IMR-90 (cell line): ENCODE measurements at regions not wholly inside any gene's neighbourhood (a gene's known extent, or its start where the extent isn't known, plus 50 kb on each side); places are given as distances from the start of the nearest gene placed in this dataset.

ENCODE experiments used
- ATAC-seq: fragments of 200-7000 bp; cut with Tn5 transposase; 2 replicates; pipeline ENCODE4 v1.9.1; 2020; ENCODE audit warnings: low read depth, mild to moderate bottlenecking, moderate library complexity
- BruUV-seq: library from RNA; stranded (reverse); fragments of 400-500 nt; replicated peaks from 2 replicates; lab custom pipeline; 2021; lab: Mats Ljungman, UMichigan
- CTCF ChIA-PET: fragments of 300-600 bp; formaldehyde crosslinking; extraction: SDS; loops from one replicate; lab custom pipeline; 2021; ENCODE audit warnings: antibody characterized with exemption; lab: Yijun Ruan, JAX
- POLR2A ChIA-PET: fragments of 300-600 bp; sonication (Branson Sonifier 250); formaldehyde crosslinking; loops from one replicate; lab custom pipeline; 2022; ENCODE audit warnings: antibody characterized with exemption; ENCODE audit not compliant: unreplicated experiment; lab: Charles Lee
- DNase-seq: peaks from one replicate; pipeline ENCODE4 v3.0.0; 2013
- H2AFZ ChIP-seq: replicated peaks from 2 replicates; pipeline ENCODE3; 2013; ENCODE audit warnings: low read length, mild to moderate bottlenecking; ENCODE audit not compliant: poor library complexity
- H2AK5ac ChIP-seq: 2 replicates; pipeline ENCODE4 v1.6.1; 2013; ENCODE audit warnings: low read depth, low read length, inconsistent platforms
- H2AK9ac ChIP-seq: replicated peaks from 2 replicates; pipeline ENCODE3; 2013; ENCODE audit warnings: mild to moderate bottlenecking, low read depth, low read length, moderate library complexity; ENCODE audit not compliant: poor library complexity
- H2BK120ac ChIP-seq: 2 replicates; pipeline ENCODE4 v1.6.1; 2013; ENCODE audit warnings: low read depth, low read length, inconsistent platforms
- H2BK15ac ChIP-seq: 3 replicates; pipeline ENCODE4 v1.6.1; 2013; ENCODE audit warnings: low read depth, low read length, inconsistent platforms
- H2BK20ac ChIP-seq: 2 replicates; pipeline ENCODE4 v1.6.1; 2013; ENCODE audit warnings: low read depth, mild to moderate bottlenecking, inconsistent platforms, low read length, moderate library complexity
- H2BK5ac ChIP-seq: 2 replicates; pipeline ENCODE4 v1.6.1; 2013; ENCODE audit warnings: mild to moderate bottlenecking, low read depth, low read length, inconsistent platforms; ENCODE audit not compliant: poor library complexity, severe bottlenecking
- H3K14ac ChIP-seq: replicated peaks from 2 replicates; pipeline ENCODE4 v1.6.1; 2013; ENCODE audit warnings: low read depth, low read length, inconsistent platforms
- H3K18ac ChIP-seq: 2 replicates; pipeline ENCODE4 v1.6.1; 2013; ENCODE audit warnings: low read depth, low read length, control low read depth
- H3K23ac ChIP-seq: 2 replicates; pipeline ENCODE4 v1.6.1; 2013; ENCODE audit warnings: low read depth, low read length, inconsistent platforms
- H3K27ac ChIP-seq: 2 replicates; pipeline ENCODE4 v1.5.1; 2013; ENCODE audit warnings: mild to moderate bottlenecking, control low read depth, low read length; ENCODE audit not compliant: insufficient read depth
- H3K27me3 ChIP-seq: 2 replicates; pipeline ENCODE4 v1.6.1; 2013; ENCODE audit warnings: low read length; ENCODE audit not compliant: control insufficient read depth, insufficient read depth
- H3K36me3 ChIP-seq: 2 replicates; pipeline ENCODE4 v1.6.1; 2013; ENCODE audit warnings: low read length, mixed read lengths; ENCODE audit not compliant: control insufficient read depth, insufficient read depth
- H3K4ac ChIP-seq: 2 replicates; pipeline ENCODE4 v1.6.1; 2013; ENCODE audit warnings: low read depth, low read length, inconsistent platforms
- H3K4me1 ChIP-seq: 2 replicates; pipeline ENCODE4 v1.6.1; 2013; ENCODE audit warnings: low read length, mixed read lengths; ENCODE audit not compliant: control insufficient read depth, insufficient read depth
- H3K4me2 ChIP-seq: 2 replicates; pipeline ENCODE4 v1.6.1; 2013; ENCODE audit warnings: low read depth, mild to moderate bottlenecking, control low read depth, low read length, moderate library complexity
- H3K4me3 ChIP-seq: 2 replicates; pipeline ENCODE4 v1.5.1; 2013; ENCODE audit warnings: low read depth, mild to moderate bottlenecking, control low read depth, low read length, moderate library complexity; ENCODE audit not compliant: insufficient read depth
- H3K56ac ChIP-seq: 2 replicates; pipeline ENCODE4 v1.6.1; 2013; ENCODE audit warnings: low read length, inconsistent platforms; ENCODE audit not compliant: insufficient read depth; ENCODE audit errors: extremely low read depth
- H3K79me1 ChIP-seq, 2 experiments: 2 replicates each; pipeline ENCODE4 v1.6.1; 2013; ENCODE audit warnings: low read length in 2 of 2, inconsistent platforms in 1 of 2, low read depth in 1 of 2
- H3K9ac ChIP-seq: 2 replicates; pipeline ENCODE4 v1.6.1; 2013; ENCODE audit warnings: low read depth, low read length, control low read depth
- H3K9me1 ChIP-seq: 2 replicates; pipeline ENCODE4 v1.6.1; 2013; ENCODE audit warnings: low read length, inconsistent platforms; ENCODE audit not compliant: insufficient read depth
- H3K9me3 ChIP-seq: 2 replicates; pipeline ENCODE4 v1.6.1; 2013; ENCODE audit warnings: low read length; ENCODE audit not compliant: control insufficient read depth, insufficient read depth
- H4K20me1 ChIP-seq: 2 replicates; pipeline ENCODE4 v1.6.1; 2013; ENCODE audit warnings: low read length, inconsistent platforms; ENCODE audit not compliant: insufficient read depth
- H4K5ac ChIP-seq: 2 replicates; pipeline ENCODE4 v1.6.1; 2013; ENCODE audit warnings: mild to moderate bottlenecking, low read depth, low read length, control low read depth
- H4K8ac ChIP-seq, 2 experiments: 2 replicates each; pipeline ENCODE4 v1.6.1; 2013; ENCODE audit warnings: low read depth in 2 of 2, low read length in 2 of 2, control low read depth in 1 of 2, inconsistent platforms in 1 of 2
- H4K91ac ChIP-seq: 2 replicates; pipeline ENCODE4 v1.6.1; 2013; ENCODE audit warnings: low read depth, low read length, inconsistent platforms; ENCODE audit not compliant: insufficient read depth
- BHLHE40 ChIP-seq: fragments of 150-350 bp; IDR thresholded peaks from 2 replicates; pipeline ENCODE4 v1.6.1; 2016; ENCODE audit warnings: mild to moderate bottlenecking, low read depth, low read length
- CEBPB ChIP-seq: IDR thresholded peaks from 2 replicates; pipeline ENCODE4 v1.6.1; 2012; ENCODE audit warnings: low read depth, low read length, improper control_type of control experiment
- CHD1 ChIP-seq: IDR thresholded peaks from 2 replicates; pipeline ENCODE4 v1.6.1; 2012; ENCODE audit warnings: low read depth, low read length, improper control_type of control experiment
- CTCF ChIP-seq: conservative IDR thresholded peaks from 2 replicates; pipeline ENCODE4 v1.5.1; 2012; ENCODE audit warnings: mild to moderate bottlenecking, low read depth, low read length, improper control_type of control experiment
- ELK1 ChIP-seq: fragments of 150-350 bp; IDR thresholded peaks from 2 replicates; pipeline ENCODE4 v1.6.1; 2016; ENCODE audit warnings: low read depth, mild to moderate bottlenecking, low read length, moderate library complexity, borderline replicate concordance
- FOS ChIP-seq: fragments of 150-350 bp; IDR thresholded peaks from 2 replicates; pipeline ENCODE4 v1.6.1; 2016; ENCODE audit warnings: low read depth, low read length
- MAFK ChIP-seq: IDR thresholded peaks from 2 replicates; pipeline ENCODE4 v1.6.1; 2012; ENCODE audit warnings: low read depth, low read length, improper control_type of control experiment
- MAZ ChIP-seq: IDR thresholded peaks from 2 replicates; pipeline ENCODE4 v1.6.1; 2012; ENCODE audit warnings: low read depth, mild to moderate bottlenecking, low read length, improper control_type of control experiment, moderate library complexity, borderline replicate concordance
- MXI1 ChIP-seq: IDR thresholded peaks from 2 replicates; pipeline ENCODE4 v1.6.1; 2012; ENCODE audit warnings: low read depth, mild to moderate bottlenecking, low read length, moderate library complexity, borderline replicate concordance
- NFE2L2 ChIP-seq: fragments of 150-350 bp; IDR thresholded peaks from 2 replicates; pipeline ENCODE4 v1.6.1; 2016; ENCODE audit warnings: low read depth, mild to moderate bottlenecking, low read length
- RAD21 ChIP-seq: IDR thresholded peaks from 2 replicates; pipeline ENCODE4 v1.6.1; 2012; ENCODE audit warnings: low read length, improper control_type of control experiment
- RCOR1 ChIP-seq: IDR thresholded peaks from 2 replicates; pipeline ENCODE4 v1.6.1; 2012; ENCODE audit warnings: mild to moderate bottlenecking, low read length, improper control_type of control experiment; ENCODE audit not compliant: insufficient replicate concordance
- RFX5 ChIP-seq: IDR thresholded peaks from 2 replicates; pipeline ENCODE4 v1.8.0; 2012; ENCODE audit warnings: low read depth, mild to moderate bottlenecking, low read length, moderate library complexity
- SMC3 ChIP-seq: fragments of 150-350 bp; IDR thresholded peaks from 2 replicates; pipeline ENCODE4 v1.6.1; 2016; ENCODE audit warnings: low read depth, mild to moderate bottlenecking, antibody characterized with exemption, low read length, moderate library complexity
- USF2 ChIP-seq: fragments of 150-350 bp; IDR thresholded peaks from 2 replicates; pipeline ENCODE4 v1.6.1; 2017; ENCODE audit warnings: mild to moderate bottlenecking, antibody characterized with exemption, low read length, low read depth
- WGBS, 2 experiments: methylation state at CpG; one replicate each; pipeline versions ENCODE4 v1.1.5 to v1.1.7; 2013; ENCODE audit warnings: missing lambda C conversion rate in 2 of 2; ENCODE audit not compliant: insufficient read length in 1 of 2; ENCODE audit errors: extremely low coverage in 2 of 2; 5-methylcytosine and 5-hydroxymethylcytosine counted together
- dilution Hi-C: fragments of 300-500 bp; cut with HindIII; formaldehyde crosslinking; loops from one replicate; pipeline ENCODE4 v1.14.3; 2018; ENCODE audit warnings: low sequenced_read_pairs; ENCODE audit not compliant: unreplicated experiment
- in situ Hi-C: fragments of 300-500 bp; cut with MboI; formaldehyde crosslinking; loops from 3 replicates; pipeline ENCODE4 v1.14.3; 2019; ENCODE audit warnings: low sequenced_read_pairs, inconsistent platforms, mixed read lengths
- intact Hi-C: fragments of 100-400 bp; cut with micrococcal nuclease; formaldehyde crosslinking; loops from 2 replicates; pipeline ENCODE4 v1.10.0; 2022

GRCh38 chr5:2255915-2256690, 373.4 kb upstream of the IRX4 start:
- peaks cover 50% of the 10 kb centered on the region for H3K9me3 ChIP-seq
- CTCF ChIA-PET: no interaction called here
- TF ChIP-seq RFX5 (no peak), MAFK (no peak), BHLHE40 (no peak), NFE2L2 (no peak), RAD21 (no peak), CTCF (no peak), FOS (no peak), ELK1 (no peak), RCOR1 (no peak), MAZ (no peak), SMC3 (no peak), CHD1 (no peak), MXI1 (no peak), CEBPB (no peak), USF2 (no peak)

More at GRCh38 chr5:2255915-2256690, 373.4 kb upstream of the IRX4 start:
- H3K9ac ChIP-seq: no peak overlapping the region
- dilution Hi-C loops (no loop called here), in situ Hi-C loops (no loop called here), intact Hi-C loops (no loop called here)
- no peaks in the 10 kb centered on the region for H3K9me1 ChIP-seq
- H3K4me1 ChIP-seq: no peaks in the 10 kb centered on the region
- H3K4me3 ChIP-seq: no peak overlapping the region
- no peak overlapping the region for H2BK120ac ChIP-seq
- BruUV-seq: no TSS peak
- no peak overlapping the region for H2AFZ ChIP-seq
- H3K27me3 ChIP-seq: no peaks in the 10 kb centered on the region
- no peak overlapping the region for H4K91ac ChIP-seq
- no peak overlapping the region for H4K8ac ChIP-seq
- H2BK20ac ChIP-seq: no peak overlapping the region
- H3K23ac ChIP-seq: no peak overlapping the region
- H3K56ac ChIP-seq: no peak overlapping the region
- no peak overlapping the region for H3K14ac ChIP-seq
- DNase-seq (no peak), ATAC-seq (no peak)
- H3K79me1 ChIP-seq: no peaks in the 10 kb centered on the region
- no peak overlapping the region for H3K4me2 ChIP-seq
- H3K27ac ChIP-seq: no peak overlapping the region
- no peak overlapping the region for H4K5ac ChIP-seq
- no peak overlapping the region for H2BK15ac ChIP-seq
- H3K36me3 ChIP-seq: no peaks in the 10 kb centered on the region
- peak overlapping the region; percentile 39 for H2BK5ac ChIP-seq
- WGBS, 2 experiments: 69% methylated on average over 8 of the region's 14 CpGs; no CpG with 5 or more reads in 1 of the 2 experiments
- H3K4ac ChIP-seq: no peak overlapping the region
- POLR2A ChIA-PET: no interaction called here
- H3K18ac ChIP-seq: no peak overlapping the region
- H4K20me1 ChIP-seq: no peaks in the 10 kb centered on the region
- no peak overlapping the region for H2AK9ac ChIP-seq
- H2AK5ac ChIP-seq: no peak overlapping the region
